ENCODE measurements at regions not wholly inside any gene's neighbourhood (a gene's known extent, or its start where the extent isn't known, plus 50 kb on each side); places are given as distances from the start of the nearest gene placed in this dataset.

DNA sequence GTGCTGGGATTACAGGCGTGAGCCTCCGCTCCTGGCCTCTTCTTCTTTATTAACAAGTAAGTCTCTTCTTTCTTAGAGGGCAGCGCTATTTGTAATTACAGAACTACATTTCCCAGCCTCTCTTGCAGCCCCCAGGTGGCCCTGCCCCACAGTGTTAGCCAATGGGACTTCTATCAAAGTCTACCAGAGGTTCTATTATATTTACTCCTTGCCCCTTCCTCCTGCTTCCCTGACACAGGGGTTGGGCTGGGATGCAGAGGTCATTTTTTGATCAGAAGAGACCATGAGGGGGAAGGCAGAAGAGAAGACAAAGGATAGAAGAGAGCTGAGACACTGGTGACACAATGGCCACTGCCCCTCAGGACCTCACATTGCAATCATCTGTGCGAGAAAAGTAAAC lies 224.2 kb downstream of the SYK start:
- DNase-seq = no peak

DNA sequence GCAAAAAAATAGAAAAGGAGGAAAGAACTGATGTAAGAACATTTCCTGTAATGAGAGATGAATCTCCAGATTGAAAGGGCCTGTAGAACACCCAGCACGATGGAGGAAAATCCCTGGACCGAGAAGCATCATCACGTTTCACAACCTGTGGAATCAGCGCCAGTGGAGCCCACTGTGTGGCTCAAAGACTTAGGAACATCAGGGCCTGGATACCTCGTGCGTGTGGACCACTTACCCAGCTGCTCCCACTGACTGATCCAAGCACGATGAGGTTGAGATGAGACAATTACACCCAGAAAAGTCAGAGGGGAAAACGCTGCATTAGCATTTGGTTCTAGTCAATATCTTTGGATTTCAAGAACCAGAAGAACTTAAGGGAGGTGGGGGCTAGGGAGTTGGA lies 224.6 kb downstream of the SYK start:
- DNase-seq = no peak

DNA sequence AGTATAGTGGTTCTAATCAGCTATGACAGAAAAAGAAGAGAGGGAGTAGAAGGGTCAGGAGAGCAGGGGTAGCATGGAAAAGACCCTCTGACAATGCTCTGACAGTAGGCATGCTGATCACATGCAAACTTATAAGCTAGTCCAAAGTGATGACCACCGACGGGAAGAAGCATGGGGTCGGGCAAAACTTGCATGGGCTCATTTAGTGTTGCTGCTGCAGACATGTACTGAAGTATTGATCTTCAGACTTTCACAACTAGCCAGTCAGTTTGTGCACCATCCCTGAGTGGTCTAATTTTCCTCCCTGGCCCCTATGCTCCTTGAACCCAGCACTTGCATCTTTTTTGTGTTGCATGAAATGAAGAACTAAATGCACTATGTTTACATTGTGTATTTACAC lies 225.4 kb downstream of the SYK start:
- no peak for DNase-seq

DNA sequence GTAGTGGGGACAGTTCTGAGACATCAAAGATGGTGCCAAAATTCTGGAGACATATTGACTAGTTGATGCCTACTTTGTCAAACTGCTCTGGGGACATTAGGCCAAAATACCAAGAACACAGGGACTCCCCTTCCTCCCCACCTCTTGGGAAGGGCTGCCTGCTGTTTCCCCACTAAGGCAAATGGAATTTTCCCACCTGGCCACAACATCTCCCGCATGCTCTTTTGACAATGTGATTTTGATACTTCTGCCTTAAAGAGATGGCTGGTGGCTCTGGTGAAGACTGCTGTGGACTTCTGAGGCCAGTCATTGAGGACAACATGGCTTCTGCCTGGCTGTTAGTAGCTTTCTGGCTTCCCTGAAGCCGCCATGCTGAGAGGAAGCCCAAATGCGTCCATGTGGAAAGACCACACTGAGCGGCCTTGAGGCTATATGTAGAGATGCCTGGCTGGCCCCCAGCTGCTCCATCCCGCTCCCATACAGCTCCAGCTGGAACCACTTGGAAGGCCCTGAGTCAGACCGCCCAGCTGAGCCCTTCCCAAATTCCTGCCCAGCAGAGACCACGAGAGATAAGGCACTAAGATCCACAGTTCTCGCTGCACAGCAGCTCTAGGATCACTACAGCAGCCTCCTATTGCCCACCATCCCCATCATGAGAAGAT lies 226.7 kb downstream of the SYK start:
- DNase-seq = no peak

DNA sequence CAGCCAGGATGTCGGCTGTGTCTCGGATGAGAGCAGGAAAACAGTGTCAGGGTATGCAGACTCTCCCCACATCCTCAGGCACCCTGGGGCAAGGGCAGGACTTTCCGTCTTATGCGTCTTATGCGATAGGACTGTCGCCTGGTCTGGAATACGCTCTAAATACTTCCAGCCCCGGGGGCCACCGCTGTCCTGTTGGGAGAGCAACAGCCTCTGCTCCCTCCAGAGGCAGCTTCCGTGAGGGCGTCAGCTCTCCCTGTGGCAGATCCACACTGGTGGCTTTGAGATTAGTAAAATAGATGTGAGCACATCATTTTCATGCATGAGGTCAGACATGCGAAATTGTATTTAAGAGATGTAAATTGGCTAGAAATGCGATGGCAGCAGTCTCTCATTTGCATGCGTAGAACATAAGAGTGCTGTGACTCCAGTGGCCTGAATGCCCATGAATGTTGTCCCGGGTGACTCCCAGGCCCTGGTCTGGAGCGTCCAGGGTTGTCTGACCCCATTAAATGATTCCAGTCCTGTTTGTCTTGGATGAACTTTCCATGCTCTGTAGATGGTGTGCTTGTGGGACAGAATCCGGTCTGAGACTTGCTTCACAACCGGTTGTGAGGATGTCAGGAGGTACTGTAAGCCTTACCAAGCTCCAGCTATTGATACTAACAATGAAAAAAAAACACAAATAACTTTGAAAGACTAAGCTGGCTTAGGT lies 228.2 kb downstream of the SYK start:
- DNase-seq = no peak

DNA sequence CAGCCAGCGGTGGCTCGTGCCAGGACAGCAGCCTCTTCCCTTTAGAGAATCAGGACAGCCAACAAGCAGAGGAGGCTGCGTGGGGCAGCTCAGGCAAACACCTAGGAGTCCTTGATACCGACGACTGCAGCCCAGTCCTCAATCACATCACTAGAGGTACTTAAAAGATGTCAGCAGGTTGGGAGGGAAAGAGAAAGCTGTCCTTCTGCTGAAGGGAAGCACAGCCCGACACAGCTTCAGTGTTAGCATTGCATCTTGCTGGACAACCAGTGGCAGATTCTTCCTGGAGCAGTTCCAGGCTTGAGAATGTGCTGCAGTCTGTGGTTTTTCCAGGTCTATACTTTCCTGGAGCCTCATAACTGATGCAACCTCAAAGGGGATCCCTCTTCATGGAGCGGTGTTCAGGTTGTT lies 230.5 kb downstream of the SYK start:
- no peak for DNase-seq

DNA sequence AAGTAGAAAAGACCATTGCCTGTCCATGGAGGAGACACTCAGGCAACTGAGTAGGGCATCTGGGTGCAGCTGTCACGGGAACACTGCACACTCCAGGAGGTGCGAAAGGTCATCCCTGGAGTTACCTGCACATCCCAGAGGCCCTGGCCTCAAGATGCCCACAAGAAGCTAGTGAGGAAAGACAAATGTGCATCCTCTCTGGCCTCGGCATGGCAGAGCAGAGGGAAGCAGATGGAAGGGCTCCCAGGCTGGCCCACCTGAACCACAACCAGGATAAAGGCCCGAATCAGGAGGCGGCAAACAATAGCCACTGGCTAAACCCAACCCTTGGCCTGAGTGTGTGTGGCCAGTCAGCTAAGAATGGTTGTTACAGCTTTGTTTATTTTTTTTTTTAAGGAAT lies 231.7 kb downstream of the SYK start:
- DNase-seq = no peak

DNA sequence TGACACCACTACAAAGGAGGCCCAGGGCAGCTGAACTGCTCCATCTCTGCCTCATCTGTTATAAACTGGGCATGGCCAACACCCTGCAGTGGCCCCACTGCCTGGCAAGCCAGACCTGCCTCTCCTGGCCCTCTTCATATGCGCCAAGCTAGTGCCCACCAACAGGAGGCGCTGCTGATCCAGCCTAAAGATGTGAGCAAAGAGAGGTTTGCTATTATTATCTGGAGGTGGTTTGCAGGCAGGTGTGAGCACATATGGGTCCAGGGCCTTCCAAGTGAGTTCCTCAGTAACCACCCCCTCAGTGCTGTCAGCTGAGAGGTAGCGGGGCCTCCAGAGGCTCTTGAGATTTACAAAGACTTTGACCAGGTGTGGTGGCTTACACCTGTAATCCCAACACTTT lies 232.2 kb downstream of the SYK start:
- DNase-seq = no peak

DNA sequence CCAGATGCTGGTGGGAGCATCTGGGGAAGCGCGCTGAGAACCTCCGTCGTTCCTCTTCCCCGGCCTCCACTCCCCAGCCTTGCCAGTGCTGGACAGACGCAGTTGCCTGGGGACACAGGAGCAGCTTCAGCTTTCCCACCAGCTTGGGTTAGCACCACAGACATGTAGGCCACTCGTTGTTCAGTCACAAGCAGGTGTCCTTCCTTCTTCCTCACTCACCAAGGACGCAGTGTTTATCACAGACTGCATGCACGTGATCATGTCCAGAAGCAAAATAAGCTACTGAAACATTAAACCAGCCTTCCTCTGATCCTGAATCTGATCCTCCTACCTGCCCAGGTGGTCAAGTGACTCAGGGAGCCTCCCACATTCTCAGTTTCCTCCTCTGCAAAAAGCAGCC lies 232.9 kb downstream of the SYK start:
- no peak for DNase-seq

DNA sequence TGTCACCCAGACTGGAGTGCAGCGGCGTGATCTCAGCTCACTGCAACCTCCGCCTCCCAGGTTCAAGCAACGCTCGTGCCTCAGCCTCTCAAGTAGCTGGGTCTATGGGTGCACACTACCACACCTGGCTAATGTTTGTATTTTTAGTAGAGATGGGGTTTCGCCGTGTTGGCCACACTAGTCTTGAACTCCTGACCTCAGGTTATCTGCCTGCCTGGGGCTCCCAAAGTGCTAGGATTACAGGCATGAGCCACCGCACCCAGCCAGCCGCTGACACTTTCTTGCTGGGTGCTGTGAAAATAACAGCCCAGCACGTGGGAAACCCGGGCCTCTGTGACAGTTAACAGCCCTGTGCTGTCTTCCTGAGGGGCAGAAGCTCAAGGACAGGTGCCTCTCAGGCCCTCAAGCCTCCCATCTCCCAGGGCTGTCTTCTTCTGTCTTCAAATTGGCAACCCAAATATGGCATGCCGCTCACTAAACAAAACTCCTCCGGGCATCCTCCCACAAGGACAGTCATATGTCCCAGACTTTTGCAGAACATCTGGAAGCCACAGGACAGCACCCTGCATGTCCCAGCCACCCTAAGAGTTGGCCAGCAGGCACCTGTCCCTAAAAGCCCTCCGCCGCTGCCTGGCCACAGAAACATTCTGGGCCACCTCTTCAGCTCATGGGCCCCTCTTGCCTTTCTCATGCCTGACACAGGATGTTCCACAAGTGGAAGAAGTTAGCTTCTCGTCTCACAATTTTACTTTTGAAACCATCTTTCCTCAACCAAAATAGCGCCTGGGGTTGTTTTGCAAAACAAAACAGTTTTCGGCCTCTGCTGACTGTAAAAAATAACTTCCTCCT lies 233.6 kb downstream of the SYK start:
- no peak for DNase-seq

DNA sequence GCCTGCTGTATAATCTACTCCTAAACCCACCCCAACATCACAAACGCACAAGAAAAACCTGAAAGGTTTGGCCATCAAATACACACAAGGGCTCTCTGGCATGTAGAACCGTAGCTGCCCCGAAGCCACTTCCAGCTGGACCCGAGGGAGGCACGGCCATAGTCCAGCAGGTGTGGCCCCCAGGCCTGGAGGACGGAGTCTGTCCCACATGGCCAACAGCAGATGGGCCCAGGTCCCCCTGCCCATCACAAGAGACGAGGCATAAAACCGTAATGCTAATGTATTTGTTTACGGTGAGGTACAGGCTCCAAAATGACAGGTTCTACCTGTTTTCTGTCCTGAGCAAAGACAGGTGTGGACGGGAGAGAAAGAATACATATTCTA lies 234.2 kb downstream of the SYK start:
- DNase-seq = no peak

DNA sequence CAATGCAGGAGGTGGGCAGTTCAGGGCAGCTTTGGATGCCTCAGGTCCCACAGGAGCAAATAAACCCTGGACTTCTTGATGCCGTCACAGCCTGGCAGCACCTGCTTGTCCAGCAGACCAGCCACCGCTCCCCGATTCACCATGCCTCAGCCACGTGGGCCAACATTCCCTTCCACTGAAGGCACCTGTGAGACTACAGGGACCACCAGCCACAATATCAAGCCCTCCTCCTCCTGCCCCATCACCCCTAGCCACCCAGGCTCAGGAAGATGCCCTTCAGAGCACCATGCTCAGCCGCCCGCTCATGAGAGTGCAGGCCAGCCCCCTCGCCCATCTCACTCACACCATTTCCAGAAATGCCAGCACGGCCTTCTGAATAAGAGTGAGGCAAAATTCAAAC lies 234.7 kb downstream of the SYK start:
- no peak for DNase-seq

DNA sequence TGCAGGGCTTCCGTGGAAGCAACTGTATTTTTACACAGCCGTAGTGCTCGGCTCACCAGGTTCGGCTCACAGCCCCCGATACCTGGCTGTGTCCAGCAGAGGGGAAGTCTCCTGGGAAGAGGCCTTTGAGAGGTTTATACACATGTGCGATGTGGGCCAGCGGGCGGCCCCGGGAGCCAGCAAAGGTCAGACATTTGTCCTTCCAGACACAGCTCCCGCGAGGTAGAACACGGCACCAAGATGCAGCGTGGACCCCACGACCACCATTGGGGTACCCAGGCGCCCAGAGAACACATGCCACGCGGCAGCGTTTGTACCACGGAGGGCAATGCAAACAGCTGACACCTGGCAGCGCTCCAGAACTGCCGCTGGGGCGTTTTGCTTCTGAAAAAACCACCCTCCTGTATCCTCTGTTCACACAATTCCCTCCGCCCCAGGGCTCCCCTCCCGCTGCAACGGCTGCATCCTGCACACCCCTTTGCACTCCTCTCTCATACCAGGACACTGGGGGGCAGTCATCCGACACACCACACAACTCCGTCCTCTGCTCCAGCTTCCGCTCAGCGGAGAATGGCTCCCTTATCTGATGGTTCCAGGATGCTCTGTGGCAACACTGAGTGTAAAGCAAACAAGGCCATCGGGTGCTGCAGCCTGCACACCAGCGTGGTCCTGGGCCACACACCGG lies 235.3 kb downstream of the SYK start:
- peak; percentile 89 for DNase-seq

DNA sequence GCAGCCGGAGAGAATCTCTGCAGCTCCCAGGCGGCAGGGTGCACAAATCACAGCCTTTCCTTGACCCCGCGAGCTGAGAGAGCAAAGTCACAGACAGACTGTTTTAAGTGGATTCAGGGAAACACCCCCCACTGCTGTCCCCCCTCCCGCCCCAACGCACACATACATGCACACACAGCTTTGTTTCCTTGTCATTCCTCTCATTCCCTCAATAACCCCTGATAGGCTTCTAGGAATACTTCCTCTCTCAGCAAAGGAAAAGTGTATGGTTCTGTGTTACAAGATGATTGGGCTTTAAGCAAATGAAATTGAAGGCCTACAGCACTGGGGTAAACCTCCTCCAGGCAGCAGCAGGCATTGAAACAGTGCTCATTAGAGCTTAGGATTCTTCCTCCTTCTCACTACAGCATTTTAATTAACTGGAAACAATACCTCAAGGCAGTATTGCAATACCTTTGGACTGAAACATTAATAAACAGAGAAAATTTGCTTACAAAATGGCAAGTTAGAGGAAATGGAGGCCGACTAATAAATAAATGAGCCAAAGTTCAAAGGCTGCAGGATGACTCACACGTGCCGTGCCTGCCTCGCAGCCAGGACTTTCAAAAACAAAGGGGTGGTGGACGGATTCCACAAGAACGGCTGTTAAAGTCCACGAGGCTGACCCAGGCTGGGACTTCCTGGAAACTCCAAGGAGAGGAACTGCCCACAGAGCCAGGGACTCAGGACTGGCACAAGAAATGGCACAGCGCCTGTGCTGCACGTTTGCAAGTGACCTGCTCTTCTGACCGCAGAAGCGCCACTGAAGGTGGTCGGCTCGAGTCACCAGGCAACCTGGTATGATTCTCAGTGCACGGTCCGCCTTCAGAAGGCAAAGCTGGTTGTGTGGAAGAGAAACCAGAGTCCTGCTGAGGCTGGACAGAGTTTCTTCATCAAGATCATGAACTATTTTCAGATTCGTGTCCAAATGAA lies 236.2 kb downstream of the SYK start:
- DNase-seq = no peak

DNA sequence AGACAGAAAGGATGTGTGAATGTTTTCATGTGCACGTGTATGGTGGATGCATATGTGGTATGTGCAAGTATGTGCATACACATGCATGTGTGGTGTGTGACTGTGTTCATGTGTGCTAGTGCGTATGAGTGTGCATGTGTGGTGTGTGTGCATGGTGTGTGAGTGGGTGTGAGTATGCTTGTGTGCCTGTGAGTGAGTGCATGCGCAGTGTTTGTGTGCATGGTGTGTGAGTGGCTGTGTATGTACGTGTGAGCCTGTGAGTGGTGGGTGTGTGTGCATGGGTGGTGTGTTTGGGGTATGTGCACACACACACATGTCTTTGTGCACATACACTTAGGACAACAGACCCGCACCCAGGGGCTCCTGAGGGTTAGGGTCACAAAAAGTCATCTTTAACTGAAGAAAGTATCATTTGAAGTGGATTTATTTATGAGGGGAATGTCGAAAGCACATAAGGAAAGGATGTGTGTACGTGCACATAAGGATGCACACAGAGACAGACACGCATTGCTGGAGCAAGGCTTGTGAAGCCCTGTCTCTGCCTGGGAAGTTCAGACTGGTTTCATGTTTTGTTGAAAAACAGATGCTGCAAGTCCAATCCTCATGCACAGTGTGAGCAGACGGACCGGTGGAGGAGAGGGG lies 237.0 kb downstream of the SYK start:
- DNase-seq = no peak

DNA sequence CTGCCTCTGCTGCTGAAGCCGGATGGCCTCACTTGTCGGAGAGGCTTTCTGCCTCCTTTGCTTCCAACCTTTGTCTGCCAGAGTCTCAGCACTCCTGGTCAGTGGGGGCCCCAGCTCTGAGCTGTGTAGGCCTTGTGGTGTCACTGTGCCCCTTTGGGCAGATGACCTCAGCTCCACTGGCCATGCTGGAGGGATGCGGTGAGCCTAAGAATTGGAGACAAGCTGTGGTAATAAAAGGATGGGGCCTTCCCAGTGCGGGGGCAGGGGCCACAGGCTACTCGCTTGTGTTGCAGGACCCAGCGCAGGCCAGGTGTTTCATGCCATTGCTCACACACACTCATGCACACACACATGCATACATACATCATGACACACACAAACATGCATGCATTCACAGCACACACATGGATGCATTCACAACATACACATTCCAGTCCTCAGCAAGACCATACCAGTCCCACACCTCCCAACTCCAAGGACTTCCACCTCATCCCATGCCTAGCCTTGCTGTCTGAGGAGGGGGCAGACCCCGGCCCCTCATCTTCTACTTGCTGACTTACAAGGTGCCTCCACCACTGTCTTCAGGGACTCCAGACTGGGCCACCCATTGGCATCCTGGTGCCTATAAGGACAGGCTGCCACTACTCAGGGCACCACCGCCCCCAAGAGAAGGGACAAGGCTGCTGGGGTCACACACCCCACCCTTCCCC lies 237.7 kb downstream of the SYK start:
- DNase-seq = no peak

DNA sequence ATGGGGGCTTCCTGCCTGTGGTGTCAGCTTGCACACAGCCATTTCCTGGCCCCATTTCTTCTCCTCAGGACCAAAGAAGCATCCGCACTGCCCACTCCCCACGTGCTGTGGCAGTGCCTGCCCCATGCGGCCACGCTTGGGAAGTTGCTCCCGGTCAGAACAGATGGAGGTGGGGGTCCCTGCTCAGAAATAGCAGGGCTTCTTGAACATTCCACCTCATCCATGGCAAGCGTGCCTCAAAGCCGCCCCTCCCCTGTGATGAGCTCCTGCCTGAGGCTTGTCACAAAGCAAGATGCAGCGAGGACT lies 238.2 kb downstream of the SYK start:
- DNase-seq = no peak

DNA sequence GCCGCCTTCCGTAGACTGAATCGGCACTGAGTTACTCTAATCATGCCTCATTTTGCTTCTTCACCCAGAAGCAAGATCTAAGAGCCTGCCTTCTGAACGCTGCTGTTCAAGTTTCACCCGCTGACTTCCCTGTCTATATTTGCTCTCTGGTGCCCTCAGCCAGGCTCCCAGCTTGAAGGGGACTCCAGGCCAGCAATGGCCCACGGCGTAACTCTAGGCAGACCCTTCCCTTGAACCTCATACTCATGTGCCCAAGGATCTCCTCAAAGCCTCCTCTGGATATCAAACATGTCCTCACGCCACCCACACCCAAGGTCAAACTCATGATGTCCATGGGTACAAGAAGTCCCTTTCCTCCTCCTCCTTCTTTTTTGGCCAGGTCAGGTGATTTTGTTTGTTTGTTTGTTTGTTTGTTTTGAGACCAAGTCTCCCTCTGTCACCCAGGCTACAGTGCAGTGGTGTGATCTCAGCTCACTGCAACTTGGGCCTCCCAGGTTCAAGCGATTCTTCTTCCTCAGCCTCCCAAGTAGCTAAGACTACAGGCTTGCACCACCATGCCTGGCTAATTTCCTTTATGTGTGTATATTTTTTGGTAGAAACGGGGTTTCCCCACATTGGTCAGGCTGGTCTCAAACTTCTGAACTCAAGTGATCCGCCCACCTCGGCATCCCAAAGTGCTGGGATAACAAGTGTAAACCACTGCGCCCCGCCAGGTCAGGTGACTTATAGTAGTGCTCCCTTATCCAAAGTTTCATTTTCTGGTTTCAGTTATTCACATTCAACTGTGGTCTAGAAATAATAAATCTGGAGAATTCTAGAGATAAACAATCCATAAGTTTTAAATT lies 239.0 kb downstream of the SYK start:
- DNase-seq = no peak

DNA sequence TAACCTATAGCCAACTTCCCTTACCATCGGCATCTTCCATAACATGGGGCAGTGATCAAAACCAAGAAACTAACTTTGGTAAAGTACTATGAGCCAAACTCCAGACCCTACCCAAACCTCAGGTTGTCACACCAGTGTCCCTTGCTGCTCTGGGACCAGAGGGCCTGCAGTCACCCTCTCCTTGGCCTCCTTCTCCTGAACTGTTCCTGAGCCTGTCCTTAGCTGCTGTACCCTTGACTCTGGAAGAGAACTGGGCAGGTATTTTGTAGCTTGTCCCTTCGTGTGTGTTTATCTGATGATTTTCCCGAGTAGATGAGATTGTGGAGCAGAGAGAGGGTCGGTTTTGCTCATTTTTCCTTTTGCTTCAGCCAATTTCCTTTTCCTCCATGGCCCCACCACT lies 240.4 kb downstream of the SYK start:
- DNase-seq = no peak

DNA sequence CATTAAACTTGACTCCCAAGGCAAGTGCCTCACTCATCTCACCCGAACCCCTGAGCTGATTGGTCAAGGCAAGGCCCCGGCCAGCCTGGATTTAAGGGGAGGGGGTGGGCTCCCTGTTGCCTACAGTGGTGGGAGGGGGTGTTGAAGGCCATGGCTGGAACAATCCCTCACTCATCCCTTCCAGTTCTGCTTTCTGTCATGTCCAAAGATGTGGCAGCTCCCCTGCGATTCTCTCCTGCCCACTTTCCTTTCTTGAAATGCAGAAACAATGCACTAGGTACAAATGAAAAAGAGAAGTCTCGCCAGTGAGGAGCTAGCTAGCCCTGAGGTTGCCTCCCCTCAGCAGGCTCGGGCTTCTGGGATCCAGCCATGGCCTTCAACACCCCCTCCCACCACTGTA lies 240.9 kb downstream of the SYK start:
- no peak for DNase-seq

Data from NCI-H345 (cell line).